SK-N-SH (cell line): ENCODE measurements at regions not wholly inside any gene's neighbourhood (a gene's known extent, or its start where the extent isn't known, plus 50 kb on each side); places are given as distances from the start of the nearest gene placed in this dataset.

Source experiments
- CTCF ChIA-PET: fragments of 300-600, 350-600 bp; formaldehyde crosslinking; extraction: SDS; loops from one replicate; lab custom pipeline; 2021; lab: Yijun Ruan, JAX
- POLR2A ChIA-PET: fragments of 350-600 bp; sonication (Branson Sonifier 250); formaldehyde crosslinking; extraction: SDS; loops from one replicate; lab custom pipeline; 2020; ENCODE audit warnings: antibody characterized with exemption, inconsistent platforms; lab: Yijun Ruan, JAX
- DNase-seq: peaks from one replicate; pipeline ENCODE4 v3.0.0; 2012
- H2AFZ ChIP-seq: fragments of 200-600 bp; sonication (generic); 2 replicates; pipeline ENCODE4 v1.8.1; 2016; ENCODE audit warnings: antibody characterized with exemption, mild to moderate bottlenecking, low read depth
- H3F3A ChIP-seq: fragments of 200-600 bp; sonication (generic); replicated peaks from 2 replicates; pipeline ENCODE3; 2016; ENCODE audit warnings: antibody characterized with exemption, mild to moderate bottlenecking; ENCODE audit not compliant: insufficient read depth
- H3K27ac ChIP-seq, 2 experiments: fragments of 200-500 bp in 1 of 2; fragments of 200-600 bp in 1 of 2; sonication (Bioruptor generic) in 1 of 2; sonication (generic), shearing (Covaris generic) in 1 of 2; 2 replicates each; pipeline versions ENCODE4 v1.5.1 to v1.6.1; 2014 to 2016; ENCODE audit warnings: low read depth in 2 of 2, inconsistent platforms in 1 of 2, low read length in 1 of 2, mild to moderate bottlenecking in 1 of 2, mixed read lengths in 1 of 2
- H3K27me3 ChIP-seq: fragments of 200-600 bp; sonication (generic), shearing (Covaris generic); 2 replicates; pipeline ENCODE4 v1.6.1; 2016; ENCODE audit warnings: mixed run types; ENCODE audit not compliant: insufficient read depth
- H3K36me3 ChIP-seq, 2 experiments: fragments of 200-500 bp in 1 of 2; fragments of 200-600 bp in 1 of 2; sonication (Bioruptor generic) in 1 of 2; sonication (generic) in 1 of 2; replicated peaks in 1 of 2; 2 replicates each; pipeline versions ENCODE3 to v1.5.1; 2014 to 2016; ENCODE audit warnings: low read length in 1 of 2, mild to moderate bottlenecking in 1 of 2; ENCODE audit not compliant: insufficient read depth in 2 of 2, control insufficient read depth in 1 of 2
- H3K4me1 ChIP-seq, 2 experiments: fragments of 200-500 bp in 1 of 2; fragments of 200-600 bp in 1 of 2; sonication (Bioruptor generic) in 1 of 2; sonication (generic), shearing (Covaris generic) in 1 of 2; 2 replicates each; pipeline versions ENCODE4 v1.5.1 to v1.6.1; 2014 to 2016; ENCODE audit warnings: low read depth in 1 of 2, low read length in 1 of 2, mixed run types in 1 of 2; ENCODE audit not compliant: insufficient read depth in 2 of 2, control insufficient read depth in 1 of 2
- H3K4me2 ChIP-seq: fragments of 200-600 bp; sonication (generic), shearing (Covaris generic); 2 replicates; pipeline ENCODE4 v1.6.1; 2017; ENCODE audit warnings: mixed run types
- H3K4me3 ChIP-seq, 2 experiments: fragments of 200-500 bp in 1 of 2; fragments of 200-600 bp in 1 of 2; sonication (Bioruptor generic) in 1 of 2; sonication (generic), shearing (Covaris generic) in 1 of 2; 2 replicates each; pipeline versions ENCODE4 v1.5.1 to v1.8.1; 2014 to 2016; ENCODE audit warnings: low read depth in 2 of 2, inconsistent platforms in 1 of 2, low read length in 1 of 2, mild to moderate bottlenecking in 1 of 2, mixed read lengths in 1 of 2, moderate library complexity in 1 of 2
- H3K79me2 ChIP-seq: fragments of 200-600 bp; sonication (generic); 2 replicates; pipeline ENCODE4 v1.8.1; 2017; ENCODE audit warnings: mild to moderate bottlenecking; ENCODE audit not compliant: insufficient read depth
- H3K9ac ChIP-seq: fragments of 200-600 bp; sonication (generic); 2 replicates; pipeline ENCODE4 v1.6.1; 2017; ENCODE audit warnings: mixed run types
- H3K9me2 ChIP-seq: fragments of 200-600 bp; sonication (generic); 2 replicates; pipeline ENCODE4 v1.6.1; 2017; ENCODE audit warnings: mixed run types
- H3K9me3 ChIP-seq: fragments of 200-600 bp; sonication (generic); 2 replicates; pipeline ENCODE4 v1.6.1; 2017; ENCODE audit warnings: mixed run types, mild to moderate bottlenecking, moderate library complexity
- H4K20me1 ChIP-seq: fragments of 200-600 bp; sonication (generic); 2 replicates; pipeline ENCODE4 v1.6.1; 2017; ENCODE audit warnings: mild to moderate bottlenecking, mixed run types; ENCODE audit not compliant: insufficient read depth
- CHD2 ChIP-seq: fragments of 150-350 bp; IDR thresholded peaks from 2 replicates; pipeline ENCODE4 v1.6.1; 2018; ENCODE audit warnings: low read length; ENCODE audit not compliant: partially characterized antibody
- ELF1 ChIP-seq: IDR thresholded peaks from 2 replicates; pipeline ENCODE4 v1.4.0; 2012
- FOSL2 ChIP-seq: IDR thresholded peaks from 2 replicates; pipeline ENCODE4 v1.4.0; 2012; ENCODE audit warnings: low read depth, mild to moderate bottlenecking, moderate library complexity, borderline replicate concordance
- FOXJ3 ChIP-seq: sonication (generic); formaldehyde crosslinking; IDR thresholded peaks from 2 replicates; pipeline ENCODE4 v1.5.1; 2020; ENCODE audit warnings: mild to moderate bottlenecking, missing genetic modification reagents
- FOXM1 ChIP-seq: IDR thresholded peaks from 2 replicates; pipeline ENCODE4 v1.4.0; 2012; ENCODE audit warnings: low read depth, mild to moderate bottlenecking
- JUND ChIP-seq: IDR thresholded peaks from 2 replicates; pipeline ENCODE4 v1.4.0; 2012
- MEF2A ChIP-seq: IDR thresholded peaks from 2 replicates; pipeline ENCODE4 v1.4.0; 2012; ENCODE audit warnings: low read depth, borderline replicate concordance
- MXI1 ChIP-seq: IDR thresholded peaks from 2 replicates; pipeline ENCODE4 v1.6.1; 2012; ENCODE audit warnings: mild to moderate bottlenecking, low read depth, low read length, improper control_type of control experiment
- NFIC ChIP-seq: IDR thresholded peaks from 2 replicates; pipeline ENCODE4 v1.4.0; 2012; ENCODE audit warnings: borderline replicate concordance
- NRF1 ChIP-seq: IDR thresholded peaks from 2 replicates; pipeline ENCODE4 v1.6.1; 2012; ENCODE audit warnings: low read depth, mild to moderate bottlenecking, low read length
- RAD21 ChIP-seq: IDR thresholded peaks from 2 replicates; pipeline ENCODE4 v1.6.1; 2012; ENCODE audit warnings: mild to moderate bottlenecking, low read length
- RCOR1 ChIP-seq: fragments of 150-350 bp; IDR thresholded peaks from 2 replicates; pipeline ENCODE4 v1.6.1; 2017; ENCODE audit warnings: antibody characterized with exemption, low read length
- RFX5 ChIP-seq: IDR thresholded peaks from 2 replicates; pipeline ENCODE4 v1.6.1; 2012; ENCODE audit warnings: mild to moderate bottlenecking, improper control_type of control experiment, low read length
- TCF12 ChIP-seq: IDR thresholded peaks from 2 replicates; pipeline ENCODE4 v1.4.0; 2012
- TEAD4 ChIP-seq: IDR thresholded peaks from 2 replicates; pipeline ENCODE4 v1.4.0; 2012; ENCODE audit warnings: mild to moderate bottlenecking, borderline replicate concordance; ENCODE audit not compliant: insufficient read depth
- YY1 ChIP-seq: IDR thresholded peaks from 2 replicates; pipeline ENCODE4 v1.4.0; 2012; ENCODE audit warnings: low read depth, mild to moderate bottlenecking
- ZBTB33 ChIP-seq: IDR thresholded peaks from 2 replicates; pipeline ENCODE4 v1.4.0; 2012; ENCODE audit warnings: low read depth, borderline replicate concordance
- WGBS: methylation state at CpG from one replicate; pipeline ENCODE4 v1.1.6; 2017; ENCODE audit warnings: low lambda C conversion rate; 5-methylcytosine and 5-hydroxymethylcytosine counted together
- TF ChIP-seq, protein P1 (sequence below): IDR thresholded peaks from 2 replicates; pipeline ENCODE4 v1.4.0; 2012; ENCODE audit warnings: low read depth

GRCh38 chr5:133662578-133662977 is 50.2 kb upstream of the FSTL4 start:
- no peaks in the 10 kb centered on the region for H3K9me3 ChIP-seq
- H3K4me2 ChIP-seq = no peak overlapping the region
- DNase-seq = no peak
- H2AFZ ChIP-seq = no peak overlapping the region
- CTCF ChIA-PET = interaction anchor here (0.9 kb wide), 1 partner anchor 42 kb away, joined by 3 read pairs; no protein-coding TSS in a partner anchor
- H3K9me2 ChIP-seq = no peaks in the 10 kb centered on the region
- no peaks in the 10 kb centered on the region for H4K20me1 ChIP-seq
- POLR2A ChIA-PET = no interaction called here
- no peaks in the 10 kb centered on the region for H3F3A ChIP-seq
- H3K27ac ChIP-seq = no peak overlapping the region
- WGBS = 43% methylated on average over 4 of the region's 4 CpGs
- no peaks in the 10 kb centered on the region for H3K4me1 ChIP-seq
- TF ChIP-seq NRF1 (no peak), YY1 (no peak), NFIC (no peak), TCF12 (no peak), RCOR1 (no peak), MEF2A (no peak), RAD21 (no peak), FOXM1 (no peak), FOSL2 (no peak), RFX5 (no peak), MXI1 (no peak), JUND (no peak), FOXJ3 (CRISPR knock-in tag) (no peak), CHD2 (no peak), ZBTB33 (no peak), ELF1 (no peak), TEAD4 (no peak)
- TF ChIP-seq, protein P1, sequence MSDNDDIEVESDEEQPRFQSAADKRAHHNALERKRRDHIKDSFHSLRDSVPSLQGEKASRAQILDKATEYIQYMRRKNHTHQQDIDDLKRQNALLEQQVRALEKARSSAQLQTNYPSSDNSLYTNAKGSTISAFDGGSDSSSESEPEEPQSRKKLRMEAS = no peak
- no peak overlapping the region for H3K9ac ChIP-seq
- no peaks in the 10 kb centered on the region for H3K27me3 ChIP-seq
- no peak overlapping the region for H3K4me3 ChIP-seq
- H3K36me3 ChIP-seq = no peaks in the 10 kb centered on the region
- no peaks in the 10 kb centered on the region for H3K79me2 ChIP-seq
